Cardiac fibroblast (primary cell): ENCODE measurements at regions not wholly inside any gene's neighbourhood (a gene's known extent, or its start where the extent isn't known, plus 50 kb on each side); places are given as distances from the start of the nearest gene placed in this dataset.

Experiments used
- DNase-seq, 2 donors: peaks; one replicate each; pipeline versions ENCODE4 v3.0.0 to v3.0.0-alpha.2; 2010; ENCODE audit warnings: low read depth in 2 of 2
- H3K4me3 ChIP-seq, 2 donors: replicated peaks in 1 of 2; 1 replicate in 1 of 2; 2 replicates in 1 of 2; pipeline ENCODE4 v1.5.1; 2011; ENCODE audit warnings: low read depth in 2 of 2, low read length in 2 of 2, mild to moderate bottlenecking in 2 of 2, moderate library complexity in 1 of 2
- CTCF ChIP-seq: IDR thresholded peaks from one replicate; pipeline ENCODE4 v1.5.1; 2011; ENCODE audit warnings: low read depth, mild to moderate bottlenecking, low read length, inconsistent platforms

- DNase-seq, result no peak
- TF ChIP-seq CTCF, result no peak
- H3K4me3 ChIP-seq, result no peak overlapping the region
These were observed 297.9 kb upstream of the BRINP1 start for GRCh38 chr9:119667163-119667562.

- DNase-seq, result no peak
- no peak overlapping the region for H3K4me3 ChIP-seq
- TF ChIP-seq CTCF, result no peak
These were observed 293.1 kb upstream of the BRINP1 start for GRCh38 chr9:119662329-119662728.

GRCh38 chr9:119652931-119653330 is 283.7 kb upstream of the BRINP1 start:
- H3K4me3 ChIP-seq, result no peak overlapping the region
- no peak for DNase-seq
- no peak for TF ChIP-seq CTCF

- TF ChIP-seq CTCF, result no peak
- no peak for DNase-seq
These were observed 280.0 kb upstream of the BRINP1 start for GRCh38 chr9:119649205-119649604.

GRCh38 chr9:119639287-119639955 is 270.2 kb upstream of the BRINP1 start:
- DNase-seq, result peak in 1 of 2 donors; percentile 26
- H3K4me3 ChIP-seq, result no peak overlapping the region
- no peak for TF ChIP-seq CTCF

More at GRCh38 chr9:119649205-119649604, 280.0 kb upstream of the BRINP1 start:
- H3K4me3 ChIP-seq, result no peak overlapping the region

- no peak overlapping the region for H3K4me3 ChIP-seq
- DNase-seq, result no peak
- no peak for TF ChIP-seq CTCF
These were observed 264.8 kb upstream of the BRINP1 start for GRCh38 chr9:119634006-119634405.

GRCh38 chr9:119611565-119611964 is 242.3 kb upstream of the BRINP1 start:
- TF ChIP-seq CTCF, result no peak
- no peak for DNase-seq
- no peak overlapping the region for H3K4me3 ChIP-seq
